Endothelial cell of umbilical vein (primary cell): ENCODE measurements at regions not wholly inside any gene's neighbourhood (a gene's known extent, or its start where the extent isn't known, plus 50 kb on each side); places are given as distances from the start of the nearest gene placed in this dataset.

Experiments
- EZH2 ChIP-seq: IDR thresholded peaks from 2 replicates; pipeline ENCODE4 v1.6.1; 2012; ENCODE audit warnings: borderline replicate concordance, low read depth, mild to moderate bottlenecking, moderate library complexity, low read length, inconsistent platforms; ENCODE audit not compliant: severe bottlenecking
- GATA2 ChIP-seq: IDR thresholded peaks from 2 replicates; pipeline ENCODE4 v1.7.0; 2011; ENCODE audit warnings: low read depth, mild to moderate bottlenecking, moderate library complexity, mixed read lengths, low read length; ENCODE audit not compliant: insufficient read length, insufficient read depth
- JUN ChIP-seq: IDR thresholded peaks from 2 replicates; pipeline ENCODE4 v1.6.1; 2011; ENCODE audit warnings: borderline replicate concordance, low read depth; ENCODE audit not compliant: insufficient read length, insufficient read depth
- POLR2A ChIP-seq: IDR thresholded peaks from 2 replicates; pipeline ENCODE4 v1.6.1; 2012; ENCODE audit warnings: low read depth, mild to moderate bottlenecking, control low read depth, low read length
- POLR2AphosphoS5 ChIP-seq: IDR thresholded peaks from 2 replicates; pipeline ENCODE4 v1.6.1; 2012; ENCODE audit warnings: low read depth, mild to moderate bottlenecking, control low read depth, low read length, moderate library complexity; ENCODE audit not compliant: insufficient read depth
- TF ChIP-seq, protein P1 (sequence below), 2 donors: IDR thresholded peaks; 1 replicate in 1 of 2; 2 replicates in 1 of 2; pipeline ENCODE4 v1.5.1; 2011; ENCODE audit warnings: low read length in 2 of 2, mild to moderate bottlenecking in 2 of 2, moderate library complexity in 2 of 2, control low read depth in 1 of 2, inconsistent platforms in 1 of 2, low read depth in 1 of 2; ENCODE audit not compliant: insufficient read depth in 1 of 2; ENCODE audit errors: extremely low read depth in 1 of 2
- TF ChIP-seq, protein P2 (sequence below): IDR thresholded peaks from 2 replicates; pipeline ENCODE4 v1.6.1; 2011; ENCODE audit not compliant: insufficient read depth, insufficient read length

DNA sequence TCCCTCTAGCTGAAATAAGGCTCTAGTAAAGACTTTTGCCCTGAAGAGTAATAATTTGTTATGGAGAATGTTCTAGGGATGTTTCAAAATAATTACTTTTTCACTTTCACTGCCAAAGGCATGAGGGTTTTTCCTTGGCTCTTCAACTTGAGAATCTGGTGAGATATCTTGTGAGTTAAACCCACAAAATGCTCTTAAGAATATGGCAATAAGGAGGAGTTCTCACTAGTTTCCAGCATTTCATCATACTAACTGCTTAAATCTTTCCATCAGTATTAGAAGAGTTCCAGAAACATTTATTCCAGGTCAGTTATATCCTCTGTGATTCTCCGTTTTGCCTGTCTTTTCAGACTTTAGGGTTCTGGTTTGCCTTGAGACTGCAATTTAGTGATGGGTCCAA lies 785.6 kb upstream of the GJE1 start:
- TF ChIP-seq, protein P1, sequence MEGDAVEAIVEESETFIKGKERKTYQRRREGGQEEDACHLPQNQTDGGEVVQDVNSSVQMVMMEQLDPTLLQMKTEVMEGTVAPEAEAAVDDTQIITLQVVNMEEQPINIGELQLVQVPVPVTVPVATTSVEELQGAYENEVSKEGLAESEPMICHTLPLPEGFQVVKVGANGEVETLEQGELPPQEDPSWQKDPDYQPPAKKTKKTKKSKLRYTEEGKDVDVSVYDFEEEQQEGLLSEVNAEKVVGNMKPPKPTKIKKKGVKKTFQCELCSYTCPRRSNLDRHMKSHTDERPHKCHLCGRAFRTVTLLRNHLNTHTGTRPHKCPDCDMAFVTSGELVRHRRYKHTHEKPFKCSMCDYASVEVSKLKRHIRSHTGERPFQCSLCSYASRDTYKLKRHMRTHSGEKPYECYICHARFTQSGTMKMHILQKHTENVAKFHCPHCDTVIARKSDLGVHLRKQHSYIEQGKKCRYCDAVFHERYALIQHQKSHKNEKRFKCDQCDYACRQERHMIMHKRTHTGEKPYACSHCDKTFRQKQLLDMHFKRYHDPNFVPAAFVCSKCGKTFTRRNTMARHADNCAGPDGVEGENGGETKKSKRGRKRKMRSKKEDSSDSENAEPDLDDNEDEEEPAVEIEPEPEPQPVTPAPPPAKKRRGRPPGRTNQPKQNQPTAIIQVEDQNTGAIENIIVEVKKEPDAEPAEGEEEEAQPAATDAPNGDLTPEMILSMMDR (IDR thresholded peaks at IDR 0.05; ENCODE audit: extremely low read depth in 1 of 2, insufficient read depth in 1 of 2, low read depth in 1 of 2, low read length in 2 of 2), result no peak
- TF ChIP-seq POLR2A (no peak), EZH2 (no peak), JUN (no peak), POLR2AphosphoS5 (no peak), GATA2 (no peak)
- TF ChIP-seq, protein P2, sequence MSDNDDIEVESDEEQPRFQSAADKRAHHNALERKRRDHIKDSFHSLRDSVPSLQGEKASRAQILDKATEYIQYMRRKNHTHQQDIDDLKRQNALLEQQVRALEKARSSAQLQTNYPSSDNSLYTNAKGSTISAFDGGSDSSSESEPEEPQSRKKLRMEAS, result no peak
